ENCODE measurements at regions not wholly inside any gene's neighbourhood (a gene's known extent, or its start where the extent isn't known, plus 50 kb on each side); places are given as distances from the start of the nearest gene placed in this dataset.

- no peak for TF ChIP-seq CTCF (IDR thresholded peaks at IDR 0.05; ENCODE audit: unreplicated experiment)
- Mint-ChIP-seq H3K27me3 (ENCODE audit: low read depth) (peaks cover 24% of the 10 kb centered on the region), H3K36me3 (no peaks in the 10 kb centered on the region), H3K27ac (no peak overlapping the region), H3K4me1 (peaks cover 15% of the 10 kb centered on the region), H3K9me3 (peaks cover 13% of the 10 kb centered on the region), H3K4me3 (no peak overlapping the region)
- no peak for DNase-seq (ENCODE audit: low spot score in 2 of 2, unreplicated experiment in 2 of 2)
Measured at GRCh38 chr16:86374603-86375130, 135.7 kb upstream of the FOXF1 start.

- no peak for DNase-seq (ENCODE audit: low spot score in 2 of 2, unreplicated experiment in 2 of 2)
- H3K9me3 Mint-ChIP-seq: peaks cover 13% of the 10 kb centered on the region
- no peak overlapping the region for H3K4me3 Mint-ChIP-seq
- no peak for TF ChIP-seq CTCF (IDR thresholded peaks at IDR 0.05; ENCODE audit: unreplicated experiment)
- peaks cover 18% of the 10 kb centered on the region for H3K4me1 Mint-ChIP-seq
- H3K27me3 Mint-ChIP-seq (ENCODE audit: low read depth): peaks cover 24% of the 10 kb centered on the region
- H3K36me3 Mint-ChIP-seq: no peaks in the 10 kb centered on the region
- no peak overlapping the region for H3K27ac Mint-ChIP-seq
Measured at GRCh38 chr16:86375364-86375763, 135.0 kb upstream of the FOXF1 start.

- H3K4me1 Mint-ChIP-seq: peaks cover 21% of the 10 kb centered on the region
- H3K27ac Mint-ChIP-seq: no peak overlapping the region
- H3K9me3 Mint-ChIP-seq: peaks cover 13% of the 10 kb centered on the region
- peaks cover 24% of the 10 kb centered on the region for H3K27me3 Mint-ChIP-seq (ENCODE audit: low read depth)
- no peak overlapping the region for H3K4me3 Mint-ChIP-seq
- H3K36me3 Mint-ChIP-seq: no peaks in the 10 kb centered on the region
- no peak for DNase-seq (ENCODE audit: low spot score in 2 of 2, unreplicated experiment in 2 of 2)
- TF ChIP-seq CTCF (IDR thresholded peaks at IDR 0.05; ENCODE audit: unreplicated experiment): no peak
Measured at GRCh38 chr16:86375851-86376250, 134.5 kb upstream of the FOXF1 start.

- no peaks in the 10 kb centered on the region for H3K36me3 Mint-ChIP-seq
- H3K27ac Mint-ChIP-seq: no peak overlapping the region
- no peak overlapping the region for H3K4me3 Mint-ChIP-seq
- peaks cover 21% of the 10 kb centered on the region for H3K4me1 Mint-ChIP-seq
- H3K27me3 Mint-ChIP-seq (ENCODE audit: low read depth): peaks cover 19% of the 10 kb centered on the region
- no peak for DNase-seq (ENCODE audit: low spot score in 2 of 2, unreplicated experiment in 2 of 2)
- no peak for TF ChIP-seq CTCF (IDR thresholded peaks at IDR 0.05; ENCODE audit: unreplicated experiment)
- peaks cover 13% of the 10 kb centered on the region for H3K9me3 Mint-ChIP-seq
Measured at GRCh38 chr16:86376837-86377236, 133.5 kb upstream of the FOXF1 start.

- peaks cover 19% of the 10 kb centered on the region for H3K27me3 Mint-ChIP-seq (ENCODE audit: low read depth)
- H3K27ac Mint-ChIP-seq: no peak overlapping the region
- H3K9me3 Mint-ChIP-seq: peaks cover 13% of the 10 kb centered on the region
- peaks cover 21% of the 10 kb centered on the region for H3K4me1 Mint-ChIP-seq
- H3K4me3 Mint-ChIP-seq: no peak overlapping the region
- no peak for DNase-seq (ENCODE audit: low spot score in 2 of 2, unreplicated experiment in 2 of 2)
- no peak for TF ChIP-seq CTCF (IDR thresholded peaks at IDR 0.05; ENCODE audit: unreplicated experiment)
- H3K36me3 Mint-ChIP-seq: no peaks in the 10 kb centered on the region
Measured at GRCh38 chr16:86377251-86378022, 132.9 kb upstream of the FOXF1 start.

Data from mesothelial cell of epicardium (in vitro differentiated cells).